Tibial nerve (tissue), 4 donors: ENCODE measurements at regions not wholly inside any gene's neighbourhood (a gene's known extent, or its start where the extent isn't known, plus 50 kb on each side); places are given as distances from the start of the nearest gene placed in this dataset.

Experiments
- EP300 ChIP-seq, 2 donors: sonication (generic); formaldehyde crosslinking; IDR thresholded peaks; one replicate each; pipeline ENCODE4 v1.6.1; 2017; ENCODE audit warnings: antibody characterized with exemption in 2 of 2, mild to moderate bottlenecking in 1 of 2
- POLR2A ChIP-seq, 2 donors: fragments of 450-650 bp; IDR thresholded peaks; one replicate each; pipeline ENCODE4 v1.6.1; 2017; ENCODE audit warnings: antibody characterized with exemption in 2 of 2, mild to moderate bottlenecking in 2 of 2, moderate library complexity in 2 of 2
- TF ChIP-seq, protein P1 (sequence below), 5 experiments: fragments of 200-600 bp in 3 of 5; fragments of 450-650 bp in 2 of 5; sonication (generic) in 3 of 5; IDR thresholded peaks; one replicate each; pipeline ENCODE4 v1.5.1; 2016 to 2019; ENCODE audit warnings: antibody characterized with exemption in 5 of 5, mild to moderate bottlenecking in 3 of 5, moderate library complexity in 2 of 5

DNA sequence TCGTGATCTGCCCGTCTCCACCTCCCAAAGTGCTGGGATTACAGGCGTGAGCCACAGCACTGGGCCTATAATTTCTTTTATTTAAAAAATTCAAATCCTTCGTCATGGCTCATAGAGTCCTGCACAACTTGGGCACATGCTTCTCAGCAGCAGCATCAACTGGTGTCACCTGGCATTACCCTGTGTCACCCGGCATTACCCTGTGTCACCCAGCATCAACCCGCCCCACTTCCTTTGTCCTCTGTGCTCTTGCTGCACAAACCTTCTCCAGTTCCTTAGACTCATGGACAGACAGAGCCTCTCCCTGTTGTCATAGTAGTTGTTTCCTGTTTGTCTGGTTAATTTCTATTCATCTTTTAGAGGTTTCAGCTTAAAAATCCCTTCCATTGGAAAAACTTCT lies 121.2 kb upstream of the SERBP1 start:
- TF ChIP-seq EP300 (IDR thresholded peaks at IDR 0.05) (no peak), POLR2A (IDR thresholded peaks at IDR 0.05) (no peak)
- TF ChIP-seq, protein P1, sequence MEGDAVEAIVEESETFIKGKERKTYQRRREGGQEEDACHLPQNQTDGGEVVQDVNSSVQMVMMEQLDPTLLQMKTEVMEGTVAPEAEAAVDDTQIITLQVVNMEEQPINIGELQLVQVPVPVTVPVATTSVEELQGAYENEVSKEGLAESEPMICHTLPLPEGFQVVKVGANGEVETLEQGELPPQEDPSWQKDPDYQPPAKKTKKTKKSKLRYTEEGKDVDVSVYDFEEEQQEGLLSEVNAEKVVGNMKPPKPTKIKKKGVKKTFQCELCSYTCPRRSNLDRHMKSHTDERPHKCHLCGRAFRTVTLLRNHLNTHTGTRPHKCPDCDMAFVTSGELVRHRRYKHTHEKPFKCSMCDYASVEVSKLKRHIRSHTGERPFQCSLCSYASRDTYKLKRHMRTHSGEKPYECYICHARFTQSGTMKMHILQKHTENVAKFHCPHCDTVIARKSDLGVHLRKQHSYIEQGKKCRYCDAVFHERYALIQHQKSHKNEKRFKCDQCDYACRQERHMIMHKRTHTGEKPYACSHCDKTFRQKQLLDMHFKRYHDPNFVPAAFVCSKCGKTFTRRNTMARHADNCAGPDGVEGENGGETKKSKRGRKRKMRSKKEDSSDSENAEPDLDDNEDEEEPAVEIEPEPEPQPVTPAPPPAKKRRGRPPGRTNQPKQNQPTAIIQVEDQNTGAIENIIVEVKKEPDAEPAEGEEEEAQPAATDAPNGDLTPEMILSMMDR (IDR thresholded peaks at IDR 0.05), result no peak
